ENCODE measurements at regions not wholly inside any gene's neighbourhood (a gene's known extent, or its start where the extent isn't known, plus 50 kb on each side); places are given as distances from the start of the nearest gene placed in this dataset.
A peak's percentile ranks its signal among the peaks of the same experiment; 100 is the strongest.
"Not testable (repeated sequence)": the region's sequence is repeated elsewhere in the genome, so short reads cannot be mapped to it uniquely, and the experiment has no call there.

GRCh38 chr2:192682511-192682910 is 487.8 kb upstream of the TMEFF2 start:
- ATAC-seq: not testable (repeated sequence)

GRCh38 chr2:192675681-192676080 is 480.9 kb upstream of the TMEFF2 start:
- ATAC-seq: no peak

More at GRCh38 chr2:192682511-192682910, 487.8 kb upstream of the TMEFF2 start:
- not testable (repeated sequence) for DNase-seq (ENCODE audit: low spot score)

GRCh38 chr2:192669505-192670091 is 474.9 kb upstream of the TMEFF2 start:
- DNase-seq (ENCODE audit: low spot score) (no peak), ATAC-seq (no peak)

More at GRCh38 chr2:192675681-192676080, 480.9 kb upstream of the TMEFF2 start:
- DNase-seq (ENCODE audit: low spot score): no peak

- ATAC-seq; DNase-seq (ENCODE audit: low spot score): not testable (repeated sequence)
These were observed 465.8 kb upstream of the TMEFF2 start for GRCh38 chr2:192660555-192660954.

GRCh38 chr2:192657362-192657761 is 462.6 kb upstream of the TMEFF2 start:
- no peak for DNase-seq (ENCODE audit: low spot score)
- no peak for ATAC-seq

- no peak for DNase-seq (ENCODE audit: low spot score)
- ATAC-seq: no peak
These were observed 461.2 kb upstream of the TMEFF2 start for GRCh38 chr2:192655916-192656315.

GRCh38 chr2:192645811-192646598 is 451.3 kb upstream of the TMEFF2 start:
- ATAC-seq: no peak
- DNase-seq (ENCODE audit: low spot score): no peak

- no peak for ATAC-seq
- no peak for DNase-seq (ENCODE audit: low spot score)
These were observed 439.8 kb upstream of the TMEFF2 start for GRCh38 chr2:192634557-192634956.

- ATAC-seq: no peak
These were observed 433.3 kb upstream of the TMEFF2 start for GRCh38 chr2:192628017-192628416.

GRCh38 chr2:192615105-192615504 is 420.4 kb upstream of the TMEFF2 start:
- ATAC-seq (no peak), DNase-seq (ENCODE audit: low spot score) (no peak)

More at GRCh38 chr2:192628017-192628416, 433.3 kb upstream of the TMEFF2 start:
- DNase-seq (ENCODE audit: low spot score): no peak

- DNase-seq (ENCODE audit: low spot score) (no peak), ATAC-seq (peak; percentile 37)
These were observed 409.6 kb upstream of the TMEFF2 start for GRCh38 chr2:192604295-192604694.

GRCh38 chr2:192598649-192599048 is 403.9 kb upstream of the TMEFF2 start:
- ATAC-seq; DNase-seq (ENCODE audit: low spot score): not testable (repeated sequence)

- ATAC-seq: no peak
- DNase-seq (ENCODE audit: low spot score): no peak
These were observed 398.8 kb upstream of the TMEFF2 start for GRCh38 chr2:192593561-192593960.

GRCh38 chr2:192591617-192592016 is 396.9 kb upstream of the TMEFF2 start:
- ATAC-seq: no peak
- no peak for DNase-seq (ENCODE audit: low spot score)

GRCh38 chr2:192585418-192585817 is 390.7 kb upstream of the TMEFF2 start:
- no peak for ATAC-seq
- no peak for DNase-seq (ENCODE audit: low spot score)

GRCh38 chr2:192584976-192585375 is 390.2 kb upstream of the TMEFF2 start:
- ATAC-seq: no peak
- no peak for DNase-seq (ENCODE audit: low spot score)

GRCh38 chr2:192579965-192580700 is 385.4 kb upstream of the TMEFF2 start:
- ATAC-seq (no peak), DNase-seq (ENCODE audit: low spot score) (no peak)

GRCh38 chr2:192578780-192579179 is 384.0 kb upstream of the TMEFF2 start:
- DNase-seq (ENCODE audit: low spot score): no peak
- ATAC-seq: peak; percentile 92

- ATAC-seq: no peak
- DNase-seq (ENCODE audit: low spot score): no peak
These were observed 383.0 kb upstream of the TMEFF2 start for GRCh38 chr2:192577706-192578105.

- no peak for DNase-seq (ENCODE audit: low spot score)
- no peak for ATAC-seq
These were observed 379.8 kb upstream of the TMEFF2 start for GRCh38 chr2:192574552-192574951.

GRCh38 chr2:192571636-192572035 is 376.9 kb upstream of the TMEFF2 start:
- ATAC-seq (no peak), DNase-seq (ENCODE audit: low spot score) (no peak)

GRCh38 chr2:192570788-192571187 is 376.1 kb upstream of the TMEFF2 start:
- ATAC-seq (no peak), DNase-seq (ENCODE audit: low spot score) (no peak)
